GM19438 (cell line): ENCODE measurements at regions not wholly inside any gene's neighbourhood (a gene's known extent, or its start where the extent isn't known, plus 50 kb on each side); places are given as distances from the start of the nearest gene placed in this dataset.
"Not testable (repeated sequence)": the region's sequence is repeated elsewhere in the genome, so short reads cannot be mapped to it uniquely, and the experiment has no call there.

ENCODE experiments used
- ATAC-seq: cut with Tn5 transposase; IDR thresholded peaks from one replicate; pipeline ENCODE4 v1.9.1; 2021; ENCODE audit warnings: low read depth; ENCODE audit not compliant: unreplicated experiment

DNA sequence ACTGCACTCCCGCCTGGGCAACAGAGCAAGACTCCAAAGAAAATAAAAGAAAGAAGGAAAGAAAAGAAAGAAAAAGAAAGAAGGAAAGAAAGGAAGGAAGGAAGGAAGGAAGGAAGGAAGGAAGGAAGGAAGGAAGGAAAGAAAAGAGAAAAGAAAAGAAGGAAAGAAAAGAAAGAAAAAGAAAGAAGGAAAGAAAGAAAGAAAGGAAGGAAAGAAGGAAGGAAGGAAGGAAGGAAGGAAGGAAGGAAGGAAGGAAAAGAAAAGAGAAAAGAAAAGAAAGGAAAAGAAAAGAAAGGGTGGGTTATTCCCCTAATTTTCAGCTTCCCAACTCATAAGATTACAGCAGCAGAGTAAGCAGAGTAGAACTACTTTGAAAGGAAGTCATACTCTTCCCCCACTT is 64.4 kb downstream of the TMEM200C start:
- ATAC-seq: not testable (repeated sequence)

DNA sequence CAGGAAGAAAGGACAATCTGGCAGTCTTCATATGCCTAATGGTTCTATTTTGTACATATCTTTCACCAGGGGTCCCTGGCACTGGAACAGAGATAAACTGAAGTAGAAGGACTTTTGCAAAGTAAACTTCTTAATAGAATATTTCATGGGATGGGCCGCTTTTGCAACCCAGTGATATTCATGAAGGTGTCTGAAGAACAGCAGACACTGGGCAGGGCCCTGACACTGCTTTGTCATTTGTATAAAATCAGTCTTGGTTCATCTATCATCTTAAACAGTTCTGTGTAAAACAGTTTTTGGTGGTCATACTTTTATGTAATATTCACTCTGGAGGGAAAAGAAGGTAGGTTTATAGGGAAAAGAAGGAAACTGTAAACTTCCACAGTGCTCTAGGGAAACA is 66.4 kb downstream of the TMEM200C start:
- no peak for ATAC-seq

DNA sequence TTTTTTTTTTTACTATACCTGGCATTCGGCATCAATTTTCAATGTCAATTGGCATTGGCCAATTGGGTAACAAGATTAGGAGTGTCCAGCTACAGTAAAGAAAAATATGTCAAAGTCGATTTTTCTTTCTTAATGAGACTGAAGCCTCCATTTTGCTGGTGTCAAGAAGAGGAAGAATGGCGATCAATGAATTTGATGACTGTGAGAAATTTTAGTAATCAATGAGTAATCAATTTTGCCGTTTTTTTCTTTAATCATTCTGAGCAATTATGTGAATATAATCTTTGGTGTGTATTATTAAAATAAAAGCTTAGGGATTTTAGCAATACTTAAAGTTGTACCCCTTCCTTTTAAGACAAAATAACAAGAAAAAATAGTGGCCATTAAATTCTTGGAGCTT is 69.7 kb downstream of the TMEM200C start:
- no peak for ATAC-seq

DNA sequence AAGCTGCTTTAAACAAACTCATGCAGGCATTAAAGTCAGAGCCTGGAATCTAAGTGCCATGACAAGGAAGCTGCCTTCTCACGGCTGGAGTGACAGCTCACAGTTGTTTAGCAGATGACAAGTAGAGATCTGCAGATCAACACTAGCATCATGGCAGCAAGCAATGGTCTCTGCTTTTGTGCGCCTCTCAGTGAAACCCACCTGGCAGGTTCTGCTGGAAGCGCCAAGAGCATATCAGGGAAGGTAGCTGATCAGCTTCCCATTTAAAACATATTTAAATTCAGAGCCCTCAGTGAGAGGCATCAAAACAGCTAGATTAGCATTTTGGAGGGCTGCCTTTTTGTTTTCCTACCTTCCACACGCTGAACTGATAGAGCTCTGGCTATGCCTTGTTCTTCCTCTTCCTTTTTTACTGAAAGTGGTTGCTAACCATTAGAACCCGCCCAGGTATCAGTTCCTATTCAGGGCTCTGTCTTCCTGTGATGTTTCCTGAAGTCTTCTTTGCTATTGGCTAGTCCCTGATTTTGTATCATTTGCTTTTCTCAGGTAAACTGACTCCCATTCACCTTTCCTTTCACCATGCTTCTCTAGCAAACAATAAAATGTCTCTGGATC is 70.8 kb downstream of the TMEM200C start:
- no peak for ATAC-seq

DNA sequence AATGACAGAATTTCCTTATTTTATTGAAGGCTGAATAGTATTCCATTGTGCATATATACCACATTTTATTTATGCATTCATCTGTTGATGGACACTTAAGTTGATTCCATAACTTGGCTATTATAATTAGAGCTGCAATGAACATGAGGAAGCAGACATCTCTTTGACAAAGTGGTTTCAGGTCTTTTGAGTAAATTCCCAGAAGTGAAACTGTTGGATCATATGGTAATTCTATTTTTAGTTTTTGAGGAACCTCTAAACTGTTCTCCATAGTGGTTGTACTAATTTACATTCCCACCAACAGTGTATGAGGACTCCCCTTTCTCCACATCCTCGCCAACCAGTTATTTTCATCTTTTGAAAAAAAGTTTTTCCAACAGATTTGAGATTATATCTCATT is 77.5 kb downstream of the TMEM200C start:
- ATAC-seq: no peak

DNA sequence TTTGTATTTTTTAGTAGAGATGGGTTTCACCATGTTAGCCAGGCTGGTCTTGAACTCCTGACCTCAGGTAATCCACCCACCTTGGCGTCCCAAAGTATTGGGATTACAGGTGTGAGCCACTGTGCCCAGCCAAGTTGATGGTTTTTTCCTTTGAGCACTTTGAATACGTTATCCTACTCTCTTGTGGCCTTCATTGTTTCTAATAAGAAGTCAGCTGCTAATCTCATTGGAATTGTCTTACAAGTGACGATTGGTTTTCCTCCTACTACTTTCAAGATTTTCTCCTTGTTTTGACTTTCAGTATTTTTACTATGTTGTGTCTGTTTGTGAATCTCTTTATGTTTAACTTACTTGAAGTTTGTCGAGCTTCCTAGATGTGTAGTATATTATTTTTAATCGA is 88.5 kb downstream of the TMEM200C start:
- ATAC-seq: no peak

DNA sequence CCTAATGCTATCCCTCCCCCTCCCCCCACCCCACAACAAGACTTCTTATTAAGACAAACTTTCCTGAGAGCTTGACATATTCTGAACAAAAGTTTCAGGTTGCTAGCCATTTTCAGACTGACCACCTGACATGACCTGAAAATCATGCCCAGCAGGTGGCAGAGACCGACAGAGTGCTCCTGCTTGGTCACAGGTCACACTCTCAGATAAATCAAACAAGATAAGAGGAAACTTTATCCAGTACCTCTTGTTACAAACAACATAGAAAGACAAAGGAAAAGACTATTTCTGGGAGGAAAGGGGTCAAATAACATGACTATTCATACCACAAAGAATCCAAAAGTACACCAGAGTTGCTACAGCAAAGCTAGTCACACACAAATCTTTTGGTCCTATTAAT is 107.4 kb downstream of the TMEM200C start:
- ATAC-seq: no peak

DNA sequence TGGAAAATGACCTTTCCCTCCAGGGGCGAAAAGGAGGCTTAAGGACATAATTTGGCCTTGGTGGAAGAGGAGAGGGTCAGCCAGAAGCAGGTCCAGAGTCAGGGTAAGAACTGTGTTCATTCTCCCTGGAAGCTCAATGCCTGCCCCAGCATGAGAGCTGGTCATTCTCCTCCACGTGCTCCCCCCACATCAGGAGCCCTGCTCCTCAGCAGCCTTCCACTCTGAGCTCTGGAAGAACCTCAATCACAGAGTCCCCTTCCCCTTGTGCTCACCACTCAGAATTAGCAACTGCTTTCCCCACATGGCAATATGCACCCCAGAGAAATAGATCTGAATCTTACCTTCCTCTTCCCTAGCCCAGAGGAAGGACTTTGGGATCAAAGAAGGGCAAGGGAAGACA is 115.4 kb downstream of the TMEM200C start:
- ATAC-seq: no peak

DNA sequence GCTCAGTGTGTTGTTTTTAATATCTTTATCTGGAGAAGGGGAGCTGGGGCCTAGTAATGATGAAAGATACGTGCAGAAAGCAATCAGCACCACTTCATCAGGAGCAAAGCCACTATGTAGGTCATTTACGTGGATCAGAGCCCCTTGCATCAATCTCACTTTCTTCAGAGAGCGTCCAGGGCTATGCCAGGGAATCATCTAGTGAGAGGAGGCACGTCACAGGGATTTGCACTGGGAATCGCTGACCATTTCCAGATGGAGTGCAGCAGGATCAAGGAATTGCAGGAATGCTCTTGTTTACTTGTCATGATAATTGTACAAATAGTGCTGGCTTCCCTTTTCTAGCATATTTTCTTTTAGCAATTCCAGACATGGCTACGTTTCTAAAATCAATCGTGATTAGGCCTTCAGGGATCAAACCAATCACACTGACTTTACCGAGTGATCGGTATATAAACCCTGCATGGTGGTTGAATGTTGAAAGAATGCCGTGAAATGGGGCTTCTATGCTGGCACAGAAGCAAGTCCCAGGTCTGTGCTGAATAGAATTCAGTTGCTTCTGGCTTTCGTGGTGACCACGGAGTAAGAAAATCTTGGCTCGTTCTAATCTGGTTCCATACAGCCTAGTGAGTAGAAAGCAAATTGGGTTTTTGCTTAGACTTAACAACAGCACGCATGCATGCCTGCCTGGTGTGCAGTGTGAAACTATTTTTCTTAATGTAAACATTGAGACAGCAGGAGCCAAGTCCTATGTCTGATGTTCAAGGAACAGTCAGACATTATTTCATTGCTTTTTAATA is 122.8 kb downstream of the TMEM200C start:
- ATAC-seq: no peak

DNA sequence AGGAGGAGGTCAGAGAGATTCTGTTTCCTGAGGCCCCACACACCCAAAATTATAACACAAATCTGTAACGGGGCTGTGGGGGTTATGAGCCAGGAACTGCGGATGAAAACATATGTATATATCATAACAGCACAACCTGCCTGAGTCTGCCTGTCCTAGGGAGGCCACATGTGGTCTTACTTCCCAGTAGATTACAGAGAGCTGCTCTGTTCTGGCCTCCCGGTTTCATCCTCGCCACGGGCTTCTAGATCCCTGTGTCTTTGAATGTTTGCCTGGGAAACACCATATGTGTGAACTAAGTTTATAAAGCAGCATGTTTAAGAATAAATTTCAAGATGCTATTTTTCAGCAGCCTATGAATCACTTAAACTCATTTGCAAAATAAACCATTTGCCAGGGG is 124.0 kb downstream of the TMEM200C start:
- ATAC-seq: no peak

DNA sequence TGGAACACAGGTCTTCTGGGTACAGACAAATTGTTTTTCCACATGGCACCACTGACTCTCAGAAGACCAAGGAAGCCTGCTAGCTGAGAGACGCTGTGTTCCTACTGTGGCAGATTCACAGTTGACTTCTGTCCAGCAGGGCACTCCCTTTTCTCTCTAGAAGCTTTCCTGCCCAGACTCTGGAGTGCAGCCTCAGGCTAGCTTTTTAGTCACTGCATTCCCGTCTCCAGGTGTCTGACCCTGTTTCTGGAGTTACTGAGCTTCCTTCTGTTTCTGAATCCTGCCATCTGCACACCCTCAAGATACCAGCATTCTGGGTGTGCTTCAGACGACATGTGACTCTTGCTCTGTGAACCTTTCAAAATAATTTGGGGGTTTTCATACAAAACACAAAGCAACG is 125.1 kb downstream of the TMEM200C start:
- ATAC-seq: no peak

DNA sequence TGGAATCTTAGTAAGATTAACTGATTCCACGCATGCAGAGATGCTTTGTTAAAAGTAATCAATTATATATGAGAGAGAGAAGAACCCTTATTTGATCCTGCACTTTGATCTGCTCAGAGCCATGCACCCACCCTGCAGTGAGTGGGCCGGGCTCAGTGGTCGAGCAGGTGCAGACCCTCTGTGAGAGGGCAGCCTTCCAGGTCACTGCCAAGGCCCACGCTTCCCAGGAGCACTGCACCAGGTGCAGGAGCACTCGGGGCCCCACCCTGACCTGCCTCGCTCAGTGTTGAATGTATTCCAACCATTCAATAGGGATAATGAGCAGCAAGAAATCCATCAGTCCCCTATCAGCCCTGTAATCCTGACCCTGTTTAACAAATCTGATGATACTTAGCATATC is 126.9 kb downstream of the TMEM200C start:
- ATAC-seq: no peak

DNA sequence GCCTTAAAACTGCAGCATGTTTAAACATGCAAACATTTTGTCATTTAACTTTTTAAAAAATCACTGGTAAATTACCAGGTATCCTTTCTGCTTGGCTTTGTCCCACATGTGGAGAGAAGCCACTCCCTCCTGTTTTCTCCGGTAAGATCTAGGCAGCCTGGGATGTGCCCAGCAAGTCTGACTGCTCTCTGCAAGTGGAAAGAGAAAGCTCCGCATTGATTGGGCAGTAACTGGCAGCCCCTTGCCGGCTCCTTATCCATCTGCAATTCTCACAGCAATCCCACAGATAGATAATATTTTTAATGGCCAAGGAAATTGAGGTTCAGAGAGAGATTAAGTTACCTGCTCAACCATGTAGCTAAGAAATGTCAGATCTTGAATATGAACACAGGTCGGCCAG is 136.1 kb downstream of the TMEM200C start:
- no peak for ATAC-seq

DNA sequence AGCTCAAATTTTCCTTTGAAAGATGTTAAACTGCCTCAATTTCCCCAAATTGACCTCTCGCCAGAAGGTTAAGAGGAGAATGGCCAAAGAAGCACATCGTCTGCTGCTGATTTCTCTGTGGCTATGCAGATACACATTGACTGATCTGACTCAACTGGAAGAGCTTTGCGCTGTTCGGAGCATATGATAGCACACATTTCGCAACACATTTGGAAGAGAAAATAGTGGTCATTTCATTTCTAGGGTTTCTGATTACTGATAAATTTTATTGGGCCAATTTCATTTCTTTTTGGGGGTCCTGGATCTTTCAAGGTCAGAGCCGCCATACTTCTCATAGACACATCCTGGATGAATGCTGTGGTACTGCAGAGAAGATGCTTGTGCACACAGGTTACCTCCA is 138.5 kb downstream of the TMEM200C start:
- no peak for ATAC-seq

DNA sequence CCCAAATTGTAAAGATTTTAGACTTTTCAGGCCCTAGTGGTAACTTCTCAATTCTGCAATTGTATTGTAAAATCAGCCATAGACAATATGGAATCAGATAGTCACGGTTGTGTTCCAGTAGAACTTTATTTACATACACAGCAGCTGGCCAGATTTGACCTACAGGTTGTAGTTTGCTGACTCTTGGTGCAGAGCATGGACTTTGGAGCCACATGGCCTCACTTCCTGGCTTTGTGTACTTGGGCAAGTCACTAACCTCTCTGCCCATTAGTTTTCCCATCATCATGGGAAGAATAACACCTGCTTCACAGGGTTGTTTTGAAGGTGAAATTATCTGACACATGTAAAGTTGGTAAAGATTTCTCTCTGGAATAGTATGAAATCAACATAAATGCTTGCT is 147.6 kb downstream of the TMEM200C start:
- ATAC-seq: no peak

DNA sequence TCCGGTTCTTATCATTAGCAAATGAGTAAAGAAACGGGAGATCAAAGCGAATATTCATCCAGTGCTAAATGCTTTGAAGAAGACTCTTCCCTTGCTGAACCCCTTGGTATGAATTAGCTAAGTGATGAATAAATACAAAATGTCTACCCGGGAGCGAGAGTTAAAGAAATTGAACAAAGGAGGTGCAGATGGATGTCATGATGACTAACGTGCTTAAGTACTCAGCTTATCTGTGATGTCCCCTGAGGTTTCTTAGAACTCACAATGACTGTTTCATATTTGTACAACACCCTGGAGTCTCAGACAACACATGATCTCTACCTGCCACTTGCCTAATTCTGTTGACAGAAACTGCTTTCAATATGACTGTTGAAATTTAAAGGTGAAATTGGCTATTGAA is 148.5 kb downstream of the TMEM200C start:
- ATAC-seq: no peak

DNA sequence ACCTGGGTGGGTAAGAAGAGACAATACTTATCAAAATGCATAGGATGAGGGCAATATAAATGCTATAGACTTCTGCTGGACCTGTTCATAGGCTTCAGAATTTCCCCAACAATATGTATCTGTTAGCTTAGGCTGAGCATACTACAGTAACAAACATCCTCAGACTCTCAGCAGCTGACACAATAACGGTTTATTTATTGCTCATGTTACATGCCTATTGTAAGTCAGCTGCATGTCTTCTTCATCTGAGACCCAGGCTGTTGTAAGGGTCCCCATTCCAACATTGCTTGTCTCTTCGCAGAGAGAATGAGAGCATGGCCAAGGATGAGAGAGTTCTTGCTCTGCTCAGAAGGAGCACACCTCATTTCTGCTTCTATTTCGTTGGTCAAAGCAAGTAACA is 150.7 kb downstream of the TMEM200C start:
- ATAC-seq: no peak

DNA sequence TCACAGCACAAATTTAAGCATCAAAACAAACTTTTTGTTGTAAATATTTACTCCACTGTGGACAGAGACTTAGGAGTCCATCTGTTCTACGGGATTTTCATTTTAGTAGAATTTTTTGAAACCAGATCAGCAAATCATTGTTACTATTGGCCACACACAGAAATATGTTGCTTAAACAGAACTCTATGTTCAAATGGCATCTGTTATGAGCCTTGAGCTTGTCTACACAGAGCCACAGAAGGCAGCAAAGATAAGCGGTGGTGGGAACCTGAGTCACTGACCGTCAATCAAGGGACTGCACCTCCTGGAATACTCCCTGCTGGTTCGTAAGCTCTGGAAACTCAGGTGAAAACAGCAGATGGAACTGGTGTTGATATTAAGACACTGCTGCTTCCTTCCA is 156.8 kb downstream of the TMEM200C start:
- no peak for ATAC-seq

DNA sequence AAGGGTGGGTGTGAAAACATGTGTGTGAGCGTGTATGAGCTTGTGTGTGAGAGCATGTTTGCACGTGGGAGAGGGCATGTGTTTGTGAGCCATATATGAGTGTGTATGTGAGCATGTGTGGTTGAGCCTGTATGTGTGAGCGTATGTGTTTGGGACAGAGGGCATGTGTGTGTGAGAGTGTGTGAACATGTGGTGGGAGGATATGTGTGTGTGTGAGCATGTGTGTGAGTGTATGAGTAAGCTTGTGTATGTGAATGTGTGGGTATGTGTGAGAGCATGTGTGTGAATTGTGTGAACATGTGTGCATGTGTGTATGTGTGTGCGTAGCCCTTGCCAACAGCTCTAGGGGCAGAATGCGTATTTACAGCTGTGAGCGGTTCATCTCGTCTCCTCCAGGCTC is 163.0 kb downstream of the TMEM200C start:
- no peak for ATAC-seq

DNA sequence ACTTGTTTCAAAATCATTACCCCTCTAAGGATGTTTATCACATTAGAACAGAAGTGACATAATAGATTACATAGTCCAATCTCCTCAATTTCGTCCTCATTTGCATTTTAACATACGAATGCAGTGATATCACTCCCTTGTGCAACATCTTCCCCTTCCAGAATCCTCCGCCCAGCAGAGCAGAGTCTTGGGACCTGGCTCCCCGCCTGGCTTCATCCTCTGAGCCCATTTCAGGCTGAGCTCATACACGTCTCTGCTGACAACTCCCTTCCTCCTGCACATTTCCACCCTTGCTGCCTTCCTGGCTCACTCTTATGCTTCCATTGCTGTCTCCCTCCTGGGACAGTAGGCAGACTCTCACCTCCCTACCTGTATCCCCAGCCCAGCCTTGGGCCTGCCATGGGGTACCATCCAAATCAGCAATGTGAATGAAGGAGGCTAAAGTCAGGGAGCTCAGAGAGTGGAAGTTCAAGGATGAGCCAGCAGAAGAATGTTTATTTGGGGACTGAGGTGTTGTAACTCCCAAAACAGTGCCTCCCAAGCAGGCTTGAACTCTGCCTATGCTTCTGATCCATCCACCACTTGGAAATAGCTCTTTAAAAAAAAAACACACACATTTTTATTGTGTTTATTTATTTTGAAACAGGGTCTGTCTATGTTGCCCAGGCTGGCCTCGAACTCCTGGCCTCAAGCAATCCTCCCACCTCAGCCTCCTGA is 165.2 kb downstream of the TMEM200C start:
- no peak for ATAC-seq

DNA sequence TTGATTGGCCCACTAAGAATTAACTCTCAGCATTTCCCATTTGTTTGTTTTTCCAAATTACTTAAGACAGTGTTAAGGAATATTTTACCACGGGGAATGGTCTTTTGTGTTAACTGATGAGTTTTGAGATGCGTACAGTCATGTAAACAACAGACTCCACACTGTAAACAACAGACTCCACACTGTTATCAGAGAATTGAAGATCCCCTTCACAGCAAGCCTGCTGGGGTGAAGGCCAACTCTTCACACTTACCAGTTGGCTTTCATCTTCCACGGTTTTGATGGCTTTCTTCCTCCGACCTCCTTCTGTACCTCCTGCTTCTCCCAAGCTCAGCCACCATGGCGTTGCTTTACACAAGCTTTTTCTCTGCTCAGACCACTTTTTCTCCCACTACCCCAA is 166.8 kb downstream of the TMEM200C start:
- ATAC-seq: no peak

DNA sequence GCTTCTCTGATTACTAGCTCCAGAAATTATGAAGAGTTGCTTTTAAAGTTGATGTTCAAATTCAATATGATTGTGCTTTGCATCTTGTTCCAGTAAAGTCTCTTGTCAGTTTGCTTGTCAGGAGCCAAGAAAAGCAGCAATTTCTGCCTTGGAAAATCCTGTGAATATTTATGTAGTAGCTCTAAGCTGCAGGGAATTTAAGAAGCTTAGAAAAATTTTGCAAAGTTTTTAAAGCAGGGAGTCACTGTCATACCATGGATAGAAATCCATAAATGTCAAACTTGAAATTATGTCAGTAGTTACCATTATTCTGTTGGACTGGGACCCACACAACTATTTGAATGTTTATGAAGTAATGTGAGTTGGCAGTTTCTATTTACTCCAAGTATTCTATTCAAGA is 169.3 kb downstream of the TMEM200C start:
- ATAC-seq: no peak
